ENCODE measurements at regions not wholly inside any gene's neighbourhood (a gene's known extent, or its start where the extent isn't known, plus 50 kb on each side); places are given as distances from the start of the nearest gene placed in this dataset.

GRCh38 chr2:128374001-128374710, 55.5 kb upstream of the HS6ST1 start:
- Histone ChIP-seq H3K27ac (ENCODE audit: low read depth in 2 of 2, low read length in 1 of 2) (peak overlapping the region; percentile 72 to 74), H3K9me3 (ENCODE audit: control insufficient read depth in 2 of 2, insufficient read depth in 1 of 2, low read depth in 1 of 2, low read length in 1 of 2) (no peaks in the 10 kb centered on the region), H3K36me3 (ENCODE audit: control insufficient read depth in 2 of 2, insufficient read depth in 2 of 2, low read length in 1 of 2) (no peaks in the 10 kb centered on the region), H3K4me3 (ENCODE audit: low read depth in 1 of 2, low read length in 2 of 2) (no peak overlapping the region), H3K4me1 (ENCODE audit: control insufficient read depth in 2 of 2, insufficient read depth in 2 of 2, low read length in 1 of 2) (peaks cover 7 to 54% of the 10 kb centered on the region in 2 donors), H3K27me3 (ENCODE audit: control insufficient read depth in 1 of 2, insufficient read depth in 2 of 2, low read length in 2 of 2) (no peaks in the 10 kb centered on the region)
- WGBS, 2 donors, result 46 to 63% methylated on average over 15 of the region's 15 CpGs

GRCh38 chr2:128374711-128375413, 56.2 kb upstream of the HS6ST1 start:
- Histone ChIP-seq H3K4me1 (ENCODE audit: control insufficient read depth in 2 of 2, insufficient read depth in 2 of 2, low read length in 1 of 2) (peaks cover 4 to 56% of the 10 kb centered on the region in 2 donors), H3K4me3 (ENCODE audit: low read depth in 1 of 2, low read length in 2 of 2) (no peak overlapping the region), H3K36me3 (ENCODE audit: control insufficient read depth in 2 of 2, insufficient read depth in 2 of 2, low read length in 1 of 2) (no peaks in the 10 kb centered on the region), H3K27ac (ENCODE audit: low read depth in 2 of 2, low read length in 1 of 2) (peak overlapping the region; percentile 72 to 74), H3K9me3 (ENCODE audit: control insufficient read depth in 2 of 2, insufficient read depth in 1 of 2, low read depth in 1 of 2, low read length in 1 of 2) (no peaks in the 10 kb centered on the region), H3K27me3 (ENCODE audit: control insufficient read depth in 1 of 2, insufficient read depth in 2 of 2, low read length in 2 of 2) (no peaks in the 10 kb centered on the region)
- WGBS, 2 donors, result 52 to 61% methylated on average over 19 of the region's 19 CpGs

GRCh38 chr2:128375454-128375853, 56.8 kb upstream of the HS6ST1 start:
- Histone ChIP-seq H3K27me3 (ENCODE audit: control insufficient read depth in 1 of 2, insufficient read depth in 2 of 2, low read length in 2 of 2) (no peaks in the 10 kb centered on the region), H3K9me3 (ENCODE audit: control insufficient read depth in 2 of 2, insufficient read depth in 1 of 2, low read depth in 1 of 2, low read length in 1 of 2) (no peaks in the 10 kb centered on the region), H3K4me1 (ENCODE audit: control insufficient read depth in 2 of 2, insufficient read depth in 2 of 2, low read length in 1 of 2) (peaks cover 4 to 56% of the 10 kb centered on the region in 2 donors), H3K36me3 (ENCODE audit: control insufficient read depth in 2 of 2, insufficient read depth in 2 of 2, low read length in 1 of 2) (no peaks in the 10 kb centered on the region), H3K4me3 (ENCODE audit: low read depth in 1 of 2, low read length in 2 of 2) (no peak overlapping the region), H3K27ac (ENCODE audit: low read depth in 2 of 2, low read length in 1 of 2) (peak overlapping the region; percentile 67 to 68)
- WGBS, 2 donors, result 35 to 55% methylated on average over 7 of the region's 7 CpGs

- Histone ChIP-seq H3K4me3 (ENCODE audit: low read depth in 1 of 2, low read length in 2 of 2) (no peak overlapping the region), H3K36me3 (ENCODE audit: control insufficient read depth in 2 of 2, insufficient read depth in 2 of 2, low read length in 1 of 2) (no peaks in the 10 kb centered on the region), H3K9me3 (ENCODE audit: control insufficient read depth in 2 of 2, insufficient read depth in 1 of 2, low read depth in 1 of 2, low read length in 1 of 2) (peaks cover 0 to 5% of the 10 kb centered on the region in 2 donors), H3K27ac (ENCODE audit: low read depth in 2 of 2, low read length in 1 of 2) (peak overlapping the region in 1 of 2 donors; percentile 59), H3K4me1 (ENCODE audit: control insufficient read depth in 2 of 2, insufficient read depth in 2 of 2, low read length in 1 of 2) (peaks cover 4 to 53% of the 10 kb centered on the region in 2 donors), H3K27me3 (ENCODE audit: control insufficient read depth in 1 of 2, insufficient read depth in 2 of 2, low read length in 2 of 2) (no peaks in the 10 kb centered on the region)
- 83% methylated on average over 17 of the region's 17 CpGs for WGBS, 2 donors
These were observed 57.8 kb upstream of the HS6ST1 start for GRCh38 chr2:128376241-128377041.

GRCh38 chr2:128377071-128377910, 58.6 kb upstream of the HS6ST1 start:
- H3K4me1 ChIP-seq (ENCODE audit: control insufficient read depth in 2 of 2, insufficient read depth in 2 of 2, low read length in 1 of 2), result peaks cover 4 to 53% of the 10 kb centered on the region in 2 donors
- no peaks in the 10 kb centered on the region for H3K27me3 ChIP-seq (ENCODE audit: control insufficient read depth in 1 of 2, insufficient read depth in 2 of 2, low read length in 2 of 2)
- no peaks in the 10 kb centered on the region for H3K36me3 ChIP-seq (ENCODE audit: control insufficient read depth in 2 of 2, insufficient read depth in 2 of 2, low read length in 1 of 2)
- 84 to 86% methylated on average over 16 of the region's 16 CpGs for WGBS, 2 donors
- H3K9me3 ChIP-seq (ENCODE audit: control insufficient read depth in 2 of 2, insufficient read depth in 1 of 2, low read depth in 1 of 2, low read length in 1 of 2), result peaks cover 0 to 5% of the 10 kb centered on the region in 2 donors
- H3K27ac ChIP-seq (ENCODE audit: low read depth in 2 of 2, low read length in 1 of 2), result no peak overlapping the region
- H3K4me3 ChIP-seq (ENCODE audit: low read depth in 1 of 2, low read length in 2 of 2), result no peak overlapping the region

GRCh38 chr2:128378231-128379020, 59.8 kb upstream of the HS6ST1 start:
- Histone ChIP-seq H3K4me3 (ENCODE audit: low read depth in 1 of 2, low read length in 2 of 2) (no peak overlapping the region), H3K27me3 (ENCODE audit: control insufficient read depth in 1 of 2, insufficient read depth in 2 of 2, low read length in 2 of 2) (no peaks in the 10 kb centered on the region), H3K4me1 (ENCODE audit: control insufficient read depth in 2 of 2, insufficient read depth in 2 of 2, low read length in 1 of 2) (peaks cover 4 to 47% of the 10 kb centered on the region in 2 donors), H3K27ac (ENCODE audit: low read depth in 2 of 2, low read length in 1 of 2) (peak overlapping the region; percentile 67 to 74), H3K36me3 (ENCODE audit: control insufficient read depth in 2 of 2, insufficient read depth in 2 of 2, low read length in 1 of 2) (no peaks in the 10 kb centered on the region), H3K9me3 (ENCODE audit: control insufficient read depth in 2 of 2, insufficient read depth in 1 of 2, low read depth in 1 of 2, low read length in 1 of 2) (peaks cover 0 to 5% of the 10 kb centered on the region in 2 donors)
- 75 to 78% methylated on average over 14 to 16 of the region's 16 CpGs for WGBS, 2 donors

GRCh38 chr2:128379021-128380015, 60.6 kb upstream of the HS6ST1 start:
- Histone ChIP-seq H3K27ac (ENCODE audit: low read depth in 2 of 2, low read length in 1 of 2) (peak overlapping the region; percentile 74), H3K27me3 (ENCODE audit: control insufficient read depth in 1 of 2, insufficient read depth in 2 of 2, low read length in 2 of 2) (no peaks in the 10 kb centered on the region), H3K9me3 (ENCODE audit: control insufficient read depth in 2 of 2, insufficient read depth in 1 of 2, low read depth in 1 of 2, low read length in 1 of 2) (peaks cover 0 to 5% of the 10 kb centered on the region in 2 donors), H3K4me1 (ENCODE audit: control insufficient read depth in 2 of 2, insufficient read depth in 2 of 2, low read length in 1 of 2) (peaks cover 4 to 38% of the 10 kb centered on the region in 2 donors), H3K36me3 (ENCODE audit: control insufficient read depth in 2 of 2, insufficient read depth in 2 of 2, low read length in 1 of 2) (no peaks in the 10 kb centered on the region), H3K4me3 (ENCODE audit: low read depth in 1 of 2, low read length in 2 of 2) (no peak overlapping the region)
- 33 to 47% methylated on average over 22 of the region's 22 CpGs for WGBS, 2 donors
